GM12873 (cell line): ENCODE measurements at regions not wholly inside any gene's neighbourhood (a gene's known extent, or its start where the extent isn't known, plus 50 kb on each side); places are given as distances from the start of the nearest gene placed in this dataset.

Experiments
- TF ChIP-seq, protein P1 (sequence below): IDR thresholded peaks from 2 replicates; pipeline ENCODE4 v1.5.1; 2012; ENCODE audit warnings: low read depth, mild to moderate bottlenecking, moderate library complexity, low read length, control low read depth; ENCODE audit not compliant: insufficient read depth; ENCODE audit errors: missing control alignments

DNA sequence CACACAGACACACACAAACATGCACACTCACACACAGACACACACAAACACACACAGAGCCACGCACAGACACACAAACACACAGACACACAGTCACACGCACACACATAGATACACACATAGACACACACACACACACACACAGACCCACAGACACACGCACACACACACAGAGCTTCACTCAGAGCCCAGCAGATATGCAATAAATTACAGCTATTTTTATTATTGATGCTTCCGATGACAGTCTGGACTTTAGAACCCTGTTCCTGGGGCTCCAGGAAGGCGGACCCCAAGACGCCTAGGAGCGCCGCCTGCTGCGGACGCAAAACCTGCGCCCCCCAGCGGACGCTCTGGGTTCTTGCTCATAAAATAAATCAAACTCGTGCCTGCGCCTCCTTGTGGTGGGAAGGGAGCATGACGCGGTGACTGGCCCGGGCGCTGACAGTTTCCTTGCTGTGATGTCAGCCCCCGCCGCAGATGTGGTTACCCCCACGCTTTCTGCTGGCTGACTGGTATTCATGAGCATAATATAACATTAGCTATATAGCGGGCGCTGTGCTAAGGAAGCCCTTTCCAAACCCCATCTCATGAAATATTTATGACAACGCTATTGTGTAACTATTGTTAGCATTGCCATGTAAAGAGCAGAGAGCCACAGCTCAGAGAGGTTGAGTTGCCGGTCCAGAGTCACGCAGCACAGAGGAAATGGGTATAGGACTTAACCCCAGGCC lies 64.4 kb upstream of the TM9SF2 start:
- TF ChIP-seq, protein P1, sequence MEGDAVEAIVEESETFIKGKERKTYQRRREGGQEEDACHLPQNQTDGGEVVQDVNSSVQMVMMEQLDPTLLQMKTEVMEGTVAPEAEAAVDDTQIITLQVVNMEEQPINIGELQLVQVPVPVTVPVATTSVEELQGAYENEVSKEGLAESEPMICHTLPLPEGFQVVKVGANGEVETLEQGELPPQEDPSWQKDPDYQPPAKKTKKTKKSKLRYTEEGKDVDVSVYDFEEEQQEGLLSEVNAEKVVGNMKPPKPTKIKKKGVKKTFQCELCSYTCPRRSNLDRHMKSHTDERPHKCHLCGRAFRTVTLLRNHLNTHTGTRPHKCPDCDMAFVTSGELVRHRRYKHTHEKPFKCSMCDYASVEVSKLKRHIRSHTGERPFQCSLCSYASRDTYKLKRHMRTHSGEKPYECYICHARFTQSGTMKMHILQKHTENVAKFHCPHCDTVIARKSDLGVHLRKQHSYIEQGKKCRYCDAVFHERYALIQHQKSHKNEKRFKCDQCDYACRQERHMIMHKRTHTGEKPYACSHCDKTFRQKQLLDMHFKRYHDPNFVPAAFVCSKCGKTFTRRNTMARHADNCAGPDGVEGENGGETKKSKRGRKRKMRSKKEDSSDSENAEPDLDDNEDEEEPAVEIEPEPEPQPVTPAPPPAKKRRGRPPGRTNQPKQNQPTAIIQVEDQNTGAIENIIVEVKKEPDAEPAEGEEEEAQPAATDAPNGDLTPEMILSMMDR: peak; percentile 99

DNA sequence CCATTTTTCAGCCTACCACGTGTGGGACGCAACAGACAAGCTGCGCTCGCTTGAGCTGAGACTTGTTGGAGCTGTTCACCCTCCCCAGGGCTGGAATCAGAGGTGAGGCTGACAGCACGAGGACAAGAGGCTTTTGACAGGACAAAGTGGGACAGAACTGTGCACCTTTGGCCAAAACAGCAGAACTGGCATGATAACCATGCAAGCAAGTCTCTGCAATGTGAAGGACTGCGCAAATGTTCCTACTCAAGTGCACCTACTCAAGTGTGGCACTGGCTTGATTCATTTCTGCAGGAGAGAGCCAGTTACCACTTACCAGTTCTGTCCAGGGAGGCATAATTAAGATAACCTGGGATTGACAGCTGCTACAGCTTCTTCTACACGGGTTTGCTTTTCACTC lies 62.2 kb upstream of the TM9SF2 start:
- TF ChIP-seq, protein P1: no peak

DNA sequence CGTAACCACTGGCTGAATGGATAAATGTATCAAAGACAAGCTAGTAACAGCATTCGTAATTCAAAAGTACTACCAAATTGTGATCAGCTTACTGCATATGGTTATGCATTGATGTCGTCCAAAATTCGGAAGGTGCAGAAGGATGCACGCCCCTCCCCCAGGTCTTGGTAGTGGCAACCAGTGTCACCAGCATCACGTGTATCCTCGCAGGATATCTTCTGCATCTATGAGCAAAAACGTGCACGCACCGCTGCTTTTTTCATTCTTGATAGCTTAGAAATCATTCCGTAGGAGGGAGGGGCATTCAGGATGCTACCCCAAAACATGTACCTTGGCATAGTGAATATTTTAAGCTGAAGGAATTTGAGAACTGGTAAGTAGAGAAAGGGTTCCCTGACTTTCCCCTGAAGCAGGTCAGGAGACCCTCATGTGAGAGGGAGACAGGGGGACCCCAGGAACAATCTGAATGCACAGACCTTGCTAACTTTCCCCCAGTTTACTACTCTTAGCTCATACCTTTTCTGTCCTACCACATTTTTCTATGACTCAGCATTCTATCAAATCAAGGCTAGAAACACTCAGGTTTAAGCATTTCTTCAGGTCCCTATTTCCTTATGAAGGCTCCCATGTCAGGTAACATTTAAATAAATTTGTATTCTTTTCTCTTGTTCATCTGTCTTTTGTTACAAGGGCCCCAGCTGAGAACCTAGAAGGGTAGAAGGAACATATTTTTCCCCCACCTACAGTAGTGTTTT lies 61.2 kb upstream of the TM9SF2 start:
- TF ChIP-seq, protein P1: no peak

DNA sequence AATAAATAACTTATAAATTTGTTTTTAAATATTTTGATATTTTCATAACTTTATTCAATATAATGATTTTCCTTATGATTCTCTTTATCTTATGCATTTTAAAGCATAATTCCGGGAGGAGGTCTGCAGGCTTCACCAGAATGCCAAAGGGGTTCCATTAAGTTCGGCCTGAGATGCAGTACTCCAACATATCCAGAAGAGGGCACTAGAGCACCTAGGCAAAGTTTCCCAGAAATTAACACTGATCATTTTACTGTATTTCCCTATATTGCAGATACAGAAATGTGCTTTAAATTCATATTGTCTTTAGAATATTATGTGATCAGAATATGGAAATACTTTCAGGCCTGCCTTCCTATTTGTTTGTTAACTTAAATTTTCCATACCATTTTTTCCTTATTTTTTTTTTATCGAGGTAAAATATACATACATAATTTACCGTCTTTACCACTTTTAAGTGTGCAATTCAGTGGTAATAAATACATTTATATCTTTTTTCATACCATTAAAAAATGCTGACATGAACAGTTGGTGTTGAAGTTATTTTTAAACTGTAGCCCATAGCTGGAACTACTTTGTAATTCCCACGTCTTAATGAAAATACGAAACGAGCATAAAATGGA lies 58.9 kb upstream of the TM9SF2 start:
- TF ChIP-seq, protein P1: peak; percentile 83

DNA sequence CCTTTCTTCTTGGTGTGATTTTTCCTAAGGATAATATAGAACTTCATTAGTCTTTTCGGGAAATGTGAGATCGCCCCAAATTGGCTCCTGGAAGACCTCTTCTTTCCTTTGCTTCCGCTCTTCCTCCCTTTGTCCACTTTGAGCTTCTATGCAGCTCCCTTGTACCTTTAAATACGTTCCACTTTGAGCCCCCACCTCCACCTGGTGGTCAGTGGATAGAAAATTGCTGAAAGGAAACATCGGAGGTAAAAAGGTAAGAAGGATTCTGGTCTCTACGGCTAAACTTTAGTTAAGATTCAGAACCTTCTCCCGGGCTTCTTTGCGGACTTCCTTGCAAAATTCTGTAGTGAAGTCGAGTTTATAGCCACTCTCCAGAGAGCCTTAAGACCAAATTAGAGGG lies 55.0 kb upstream of the TM9SF2 start:
- TF ChIP-seq, protein P1: no peak

DNA sequence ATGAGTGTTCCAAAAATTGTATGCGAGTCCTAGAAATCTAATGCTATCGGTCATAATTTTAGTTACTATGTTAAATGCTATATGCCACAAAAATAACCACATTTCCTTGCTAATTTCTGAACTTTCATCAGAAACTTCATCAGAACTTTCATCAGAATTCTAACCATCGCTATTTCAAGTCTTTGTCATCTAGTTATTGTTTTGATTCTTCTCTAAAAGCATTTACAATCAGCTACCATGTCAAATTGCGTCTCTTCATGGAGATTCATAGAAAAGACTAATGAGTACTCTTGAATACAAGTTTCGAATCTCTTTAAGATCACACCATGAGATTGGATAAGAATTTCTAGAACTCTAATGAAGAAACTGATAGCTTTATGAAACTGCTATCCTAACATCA lies 52.7 kb upstream of the TM9SF2 start:
- TF ChIP-seq, protein P1: no peak

DNA sequence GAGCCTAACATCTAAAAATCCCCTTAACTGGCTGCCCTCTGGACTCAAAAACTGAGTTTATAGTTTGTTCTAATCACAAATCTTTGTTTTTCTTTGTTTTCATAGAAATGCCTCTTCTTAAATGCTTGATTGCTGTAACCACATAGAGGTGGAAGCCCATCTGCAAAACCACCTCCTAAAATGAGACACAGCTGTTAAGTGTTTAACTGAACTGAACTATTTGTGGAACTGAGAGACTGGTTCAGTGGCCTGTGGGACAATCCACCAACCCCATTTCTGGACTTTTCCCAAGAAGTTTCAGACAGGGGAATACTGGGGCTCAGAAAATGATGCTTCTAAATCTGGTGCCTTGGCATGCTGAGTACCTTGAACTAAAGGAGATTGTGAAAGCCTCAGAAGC lies 50.9 kb upstream of the TM9SF2 start:
- TF ChIP-seq, protein P1: no peak
